WTC11 (cell line): ENCODE measurements at regions not wholly inside any gene's neighbourhood (a gene's known extent, or its start where the extent isn't known, plus 50 kb on each side); places are given as distances from the start of the nearest gene placed in this dataset.

ENCODE experiments used
- ATAC-seq: fragments of 200-7000 bp; cut with Tn5 transposase; 2 replicates; pipeline ENCODE4 v1.10.0; 2021; ENCODE audit warnings: mild to moderate bottlenecking, moderate library complexity
- CTCF ChIA-PET: fragments of 300-600 bp; sonication (Branson Sonifier 250); formaldehyde crosslinking; loops from one replicate; lab custom pipeline; 2021; ENCODE audit warnings: antibody characterized with exemption; lab: Charles Lee
- POLR2A ChIA-PET: fragments of 350-600 bp; sonication (Branson Sonifier 250); formaldehyde crosslinking; loops from one replicate; lab custom pipeline; 2021; ENCODE audit warnings: antibody characterized with exemption; lab: Charles Lee
- DNase-seq: peaks from one replicate; pipeline ENCODE4 v3.0.0; 2021; ENCODE audit warnings: low spot score
- H3K27ac Mint-ChIP-seq: 2 replicates; pipeline ENCODE4 v1.8.0; 2021; ENCODE audit warnings: mixed read lengths
- H3K27me3 Mint-ChIP-seq: 2 replicates; pipeline ENCODE4 v1.8.0; 2021; ENCODE audit warnings: low read depth, mild to moderate bottlenecking, moderate library complexity, mixed read lengths
- H3K36me3 Mint-ChIP-seq: 2 replicates; pipeline ENCODE4 v1.8.0; 2021; ENCODE audit warnings: mixed read lengths
- H3K4me1 Mint-ChIP-seq: 2 replicates; pipeline ENCODE4 v1.8.0; 2022; ENCODE audit warnings: mixed read lengths
- H3K4me3 Mint-ChIP-seq: 2 replicates; pipeline ENCODE4 v1.8.0; 2021; ENCODE audit warnings: mild to moderate bottlenecking, moderate library complexity, mixed read lengths
- H3K9me3 Mint-ChIP-seq: 2 replicates; pipeline ENCODE4 v1.8.0; 2021; ENCODE audit warnings: mixed read lengths
- CTCF ChIP-seq: fragments of 200-600 bp; IDR thresholded peaks from 2 replicates; pipeline ENCODE4 v1.8.0; 2022; ENCODE audit warnings: antibody characterized with exemption
- E2F5 ChIP-seq: sonication (generic); formaldehyde crosslinking; IDR thresholded peaks from 2 replicates; pipeline ENCODE4 v1.8.1; 2022; ENCODE audit warnings: mild to moderate bottlenecking, moderate library complexity, missing genetic modification reagents
- FOXK1 ChIP-seq: sonication (generic); formaldehyde crosslinking; IDR thresholded peaks from 2 replicates; pipeline ENCODE4 v1.8.0; 2022; ENCODE audit warnings: mild to moderate bottlenecking, moderate library complexity, missing genetic modification reagents
- GABPB1 ChIP-seq: sonication (generic); formaldehyde crosslinking; IDR thresholded peaks from 2 replicates; pipeline ENCODE4 v1.8.1; 2023; ENCODE audit warnings: mild to moderate bottlenecking, missing genetic modification reagents
- JAZF1 ChIP-seq: fragments of 250-450 bp; sonication (Bioruptor Pico); IDR thresholded peaks from 2 replicates; pipeline ENCODE4 v1.9.0; 2021; ENCODE audit warnings: moderate library complexity, mild to moderate bottlenecking, inconsistent platforms
- MAX ChIP-seq: sonication (generic); formaldehyde crosslinking; IDR thresholded peaks from 2 replicates; pipeline ENCODE4 v1.8.0; 2022; ENCODE audit warnings: mild to moderate bottlenecking, missing genetic modification reagents
- MYBL2 ChIP-seq: sonication (generic); formaldehyde crosslinking; IDR thresholded peaks from 2 replicates; pipeline ENCODE4 v1.8.1; 2023; ENCODE audit warnings: mild to moderate bottlenecking, moderate library complexity, missing genetic modification reagents
- OVOL2 ChIP-seq: fragments of 250-450 bp; sonication (Bioruptor Pico); IDR thresholded peaks from 2 replicates; pipeline ENCODE4 v1.9.0; 2021; ENCODE audit warnings: mild to moderate bottlenecking, borderline replicate concordance
- RORB ChIP-seq: fragments of 250-450 bp; sonication (Bioruptor Pico); IDR thresholded peaks from 2 replicates; pipeline ENCODE4 v1.9.0; 2021; ENCODE audit warnings: mild to moderate bottlenecking
- SOX15 ChIP-seq: fragments of 250-450 bp; sonication (Bioruptor Pico); IDR thresholded peaks from 2 replicates; pipeline ENCODE4 v1.9.0; 2021; ENCODE audit warnings: mild to moderate bottlenecking
- STAT6 ChIP-seq: sonication (generic); formaldehyde crosslinking; conservative IDR thresholded peaks from 2 replicates; pipeline ENCODE4 v1.8.1; 2023; ENCODE audit warnings: mild to moderate bottlenecking, low read depth, missing genetic modification reagents, moderate library complexity
- TEAD1 ChIP-seq: sonication (generic); formaldehyde crosslinking; IDR thresholded peaks from 2 replicates; pipeline ENCODE4 v1.8.0; 2022; ENCODE audit warnings: mild to moderate bottlenecking, missing genetic modification reagents
- ZNF121 ChIP-seq: sonication (generic); formaldehyde crosslinking; IDR thresholded peaks from 2 replicates; pipeline ENCODE4 v1.8.0; 2023; ENCODE audit warnings: missing genetic modification reagents
- ZNF416 ChIP-seq: fragments of 250-450 bp; sonication (Bioruptor Pico); IDR thresholded peaks from 2 replicates; pipeline ENCODE4 v1.9.0; 2021; ENCODE audit warnings: mild to moderate bottlenecking, inconsistent platforms
- TF ChIP-seq, protein P1 (sequence below): sonication (generic); formaldehyde crosslinking; IDR thresholded peaks from 2 replicates; pipeline ENCODE4 v1.8.1; 2022; ENCODE audit warnings: missing genetic modification reagents, borderline replicate concordance
- TF ChIP-seq, protein P2 (sequence below): fragments of 250-450 bp; sonication (Bioruptor Pico); IDR thresholded peaks from 2 replicates; pipeline ENCODE4 v1.8.0; 2021; ENCODE audit warnings: mild to moderate bottlenecking

DNA sequence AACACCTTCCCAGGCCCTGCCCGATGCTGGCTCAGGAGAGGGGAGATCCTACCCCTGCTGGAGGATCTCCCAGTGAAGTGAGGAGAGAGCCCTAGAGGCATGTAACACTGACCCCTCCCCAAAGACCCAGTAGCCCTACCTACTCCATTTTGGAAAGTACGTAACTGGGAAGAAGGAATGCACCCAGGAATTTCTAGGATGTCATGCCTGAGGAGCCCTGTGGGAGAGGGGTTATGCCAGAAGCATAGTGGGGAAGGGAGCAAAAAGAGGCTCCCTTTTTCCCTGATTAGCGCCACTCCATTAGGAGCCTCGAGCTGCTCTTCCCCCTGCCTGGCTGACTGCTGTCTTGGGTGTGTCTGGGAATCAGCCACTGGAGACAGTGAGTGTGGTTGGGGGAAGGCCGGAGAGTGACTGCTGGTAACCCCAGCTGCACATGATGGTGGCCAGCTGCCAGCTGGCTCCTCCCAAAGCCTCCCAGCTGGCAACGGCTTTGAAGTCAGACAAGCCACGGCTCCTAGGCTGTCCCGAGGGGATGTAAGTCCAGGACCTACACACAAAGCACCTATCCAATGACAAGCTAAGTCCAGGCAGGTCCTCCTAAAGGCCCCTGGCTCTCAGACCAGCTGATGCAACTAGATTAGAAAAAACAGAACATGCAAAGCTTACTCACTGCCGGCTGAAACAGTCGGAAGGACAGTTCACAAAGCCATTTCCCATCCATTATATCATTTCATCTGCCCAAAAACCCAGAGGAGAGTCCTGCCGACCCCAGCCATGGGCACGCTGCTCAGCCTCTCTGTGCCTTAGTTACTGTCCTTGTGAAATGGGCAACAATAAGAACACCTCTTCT is 136.5 kb upstream of the ABCA1 start:
- CTCF ChIA-PET = interaction anchor here (0.7 to 2.6 kb wide), 2 partner anchors 84 to 201 kb away, joined by 3 to 8 read pairs; no protein-coding TSS in a partner anchor
- POLR2A ChIA-PET = interaction anchor here (1.3 kb wide), 1 partner anchor 137 kb away, joined by 5 read pairs; no protein-coding TSS in a partner anchor
- Mint-ChIP-seq H3K27me3 (peaks cover 3% of the 10 kb centered on the region; the same call in 1 of the 2 replicates), H3K27ac (no peak overlapping the region), H3K9me3 (peaks cover 14% of the 10 kb centered on the region), H3K4me3 (no peak overlapping the region), H3K36me3 (peaks cover 2% of the 10 kb centered on the region; the same call in 1 of the 2 replicates), H3K4me1 (peaks cover 8% of the 10 kb centered on the region)
- ATAC-seq (peak; percentile 72), DNase-seq (peak; percentile 18)
- TF ChIP-seq, protein P1, sequence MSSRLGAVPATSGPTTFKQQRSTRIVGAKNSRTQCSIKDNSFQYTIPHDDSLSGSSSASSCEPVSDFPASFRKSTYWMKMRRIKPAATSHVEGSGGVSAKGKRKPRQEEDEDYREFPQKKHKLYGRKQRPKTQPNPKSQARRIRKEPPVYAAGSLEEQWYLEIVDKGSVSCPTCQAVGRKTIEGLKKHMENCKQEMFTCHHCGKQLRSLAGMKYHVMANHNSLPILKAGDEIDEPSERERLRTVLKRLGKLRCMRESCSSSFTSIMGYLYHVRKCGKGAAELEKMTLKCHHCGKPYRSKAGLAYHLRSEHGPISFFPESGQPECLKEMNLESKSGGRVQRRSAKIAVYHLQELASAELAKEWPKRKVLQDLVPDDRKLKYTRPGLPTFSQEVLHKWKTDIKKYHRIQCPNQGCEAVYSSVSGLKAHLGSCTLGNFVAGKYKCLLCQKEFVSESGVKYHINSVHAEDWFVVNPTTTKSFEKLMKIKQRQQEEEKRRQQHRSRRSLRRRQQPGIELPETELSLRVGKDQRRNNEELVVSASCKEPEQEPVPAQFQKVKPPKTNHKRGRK = no peak
- TF ChIP-seq, protein P2, sequence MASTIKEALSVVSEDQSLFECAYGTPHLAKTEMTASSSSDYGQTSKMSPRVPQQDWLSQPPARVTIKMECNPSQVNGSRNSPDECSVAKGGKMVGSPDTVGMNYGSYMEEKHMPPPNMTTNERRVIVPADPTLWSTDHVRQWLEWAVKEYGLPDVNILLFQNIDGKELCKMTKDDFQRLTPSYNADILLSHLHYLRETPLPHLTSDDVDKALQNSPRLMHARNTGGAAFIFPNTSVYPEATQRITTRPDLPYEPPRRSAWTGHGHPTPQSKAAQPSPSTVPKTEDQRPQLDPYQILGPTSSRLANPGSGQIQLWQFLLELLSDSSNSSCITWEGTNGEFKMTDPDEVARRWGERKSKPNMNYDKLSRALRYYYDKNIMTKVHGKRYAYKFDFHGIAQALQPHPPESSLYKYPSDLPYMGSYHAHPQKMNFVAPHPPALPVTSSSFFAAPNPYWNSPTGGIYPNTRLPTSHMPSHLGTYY (CRISPR knock-in tag) = no peak
- TF ChIP-seq ZNF121 (no peak), FOXK1 (CRISPR knock-in tag) (no peak), ZNF416 (CRISPR knock-in tag) (no peak), TEAD1 (CRISPR knock-in tag) (no peak), SOX15 (no peak), OVOL2 (CRISPR knock-in tag) (no peak), CTCF (no peak), GABPB1 (peak; percentile 98), E2F5 (CRISPR knock-in tag) (no peak), JAZF1 (no peak), RORB (CRISPR knock-in tag) (no peak), MAX (CRISPR knock-in tag) (0 out of 2 replicates have a peak, but pooled peaks have one; percentile 23), MYBL2 (CRISPR knock-in tag) (no peak), STAT6 (no peak)
